ENCODE measurements at regions not wholly inside any gene's neighbourhood (a gene's known extent, or its start where the extent isn't known, plus 50 kb on each side); places are given as distances from the start of the nearest gene placed in this dataset.

DNA sequence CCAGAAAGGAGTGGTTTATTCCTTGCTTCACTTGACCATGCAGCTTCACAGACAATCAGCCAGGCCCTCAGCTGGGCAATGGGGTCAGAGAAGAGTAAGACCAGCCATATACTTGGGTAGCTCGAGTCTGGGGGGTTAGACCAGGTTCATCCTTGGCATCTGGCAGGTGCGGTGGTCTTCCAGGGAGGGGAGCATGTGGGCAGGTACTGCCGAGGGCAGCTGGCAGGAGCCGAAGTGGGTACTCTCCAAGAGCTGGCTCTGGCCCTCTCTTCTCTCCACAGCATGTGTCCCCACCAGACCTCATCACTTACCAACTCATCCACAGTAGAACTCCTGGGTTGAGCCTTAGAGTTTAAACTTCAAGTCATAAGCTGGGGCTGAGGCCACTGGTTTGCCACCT is 156.8 kb downstream of the FOXD2 start:
- Histone ChIP-seq H2AFZ (ENCODE audit: low read length) (no peak overlapping the region), H3K9me3 (ENCODE audit: insufficient read depth in 2 of 2, low read depth in 1 of 2, low read length in 1 of 2) (no peaks in the 10 kb centered on the region), H2AK5ac (ENCODE audit: low read depth, low read length) (no peak overlapping the region), H3K23me2 (ENCODE audit: low read depth, low read length) (peaks cover 11% of the 10 kb centered on the region; the same call in 1 of the 2 replicates), H4K91ac (replicated peaks; ENCODE audit: insufficient read length, low read length) (no peak overlapping the region), H3K56ac (replicated peaks; ENCODE audit: insufficient read length, low read depth, low read length) (no peak overlapping the region), H2BK120ac (replicated peaks; ENCODE audit: low read depth, low read length) (no peak overlapping the region), H3K23ac (ENCODE audit: insufficient read length) (no peak overlapping the region), H2BK5ac (ENCODE audit: low read depth, low read length) (no peak overlapping the region), H3K27ac (ENCODE audit: low read depth, low read length) (no peak overlapping the region), H3K27me3 (replicated peaks in 1 of 4; ENCODE audit: control insufficient read depth in 3 of 4, extremely low read depth in 1 of 4, insufficient read depth in 3 of 4, low read length in 3 of 4) (peaks cover 17 to 39% (median 30%) of the 10 kb centered on the region in 4 experiments), H3K18ac (ENCODE audit: extremely low read depth, low read length) (no peak overlapping the region), H3K36me3 (ENCODE audit: control insufficient read depth in 2 of 4, insufficient read depth in 4 of 4, low read length in 3 of 4) (no peaks in the 10 kb centered on the region; a peak in 1 of 8 replicates), H4K5ac (ENCODE audit: insufficient read length, low read depth, low read length) (no peak overlapping the region), H4K20me1 (replicated peaks in 1 of 2; ENCODE audit: control insufficient read depth in 1 of 2, insufficient read depth in 2 of 2, low read length in 2 of 2) (peaks cover 0 to 8% of the 10 kb centered on the region in 2 experiments), H3K79me1 (ENCODE audit: low read depth, low read length) (no peaks in the 10 kb centered on the region), H2BK12ac (ENCODE audit: low read depth, low read length) (no peak overlapping the region), H2BK20ac (ENCODE audit: low read length) (no peak overlapping the region), H3K4me3 (ENCODE audit: extremely low read depth in 1 of 4, insufficient read depth in 2 of 4, low read depth in 3 of 4, low read length in 4 of 4) (no peak overlapping the region), H4K8ac (ENCODE audit: extremely low read depth, insufficient read depth, low read length) (no peak overlapping the region), H3K4ac (replicated peaks; ENCODE audit: insufficient read length, low read depth, low read length) (no peak overlapping the region), H3K4me2 (ENCODE audit: insufficient read depth in 1 of 2, low read depth in 2 of 2, low read length in 2 of 2) (no peak overlapping the region), H3K14ac (ENCODE audit: insufficient read length) (no peak overlapping the region), H3K4me1 (replicated peaks in 1 of 4; ENCODE audit: control insufficient read depth in 3 of 4, insufficient read depth in 4 of 4, low read length in 3 of 4) (peaks cover 0 to 5% (median 3%) of the 10 kb centered on the region in 4 experiments; a peak in 3 of 7 replicates), H2BK15ac (ENCODE audit: low read length) (no peak overlapping the region), H3K79me2 (ENCODE audit: control insufficient read depth in 1 of 2, insufficient read depth in 2 of 2, low read length in 2 of 2) (no peaks in the 10 kb centered on the region), H3K9ac (replicated peaks in 1 of 4; ENCODE audit: extremely low read depth in 1 of 4, low read depth in 3 of 4, low read length in 3 of 4) (no peak overlapping the region)
- WGBS, 2 experiments (ENCODE audit: extremely low coverage in 1 of 2, insufficient coverage in 1 of 2, insufficient read length in 1 of 2, insufficient replicate concordance in 2 of 2, low coverage in 1 of 2, low lambda C conversion rate in 2 of 2, missing lambda C conversion rate in 1 of 2): 95% methylated on average over 4 of the region's 4 CpGs; no CpG with 5 or more reads in 1 of the 2 experiments
- DNase-seq (ENCODE audit: low read depth in 1 of 2, low spot score in 2 of 2) (no peak), FAIRE-seq (no peak)
- CTCF ChIA-PET (ENCODE audit: partially characterized antibody): interaction anchor here (0.9 to 2.4 kb wide), 7 partner anchors 8 to 66 kb away, joined by 3 to 9 read pairs (median 5); no protein-coding TSS in a partner anchor
- POLR2A ChIA-PET (ENCODE audit: partially characterized antibody): no interaction called here
- TF ChIP-seq EP300 (IDR thresholded peaks at IDR 0.05; ENCODE audit: borderline replicate concordance in 1 of 2, low read depth in 2 of 2, low read length in 2 of 2) (no peak), BACH1 (IDR thresholded peaks at IDR 0.05; ENCODE audit: low read length) (no peak), JUN (IDR thresholded peaks at IDR 0.05; ENCODE audit: low read depth, low read length) (no peak), SP1 (IDR thresholded peaks at IDR 0.05; ENCODE audit: low read depth, low read length) (no peak), GTF2F1 (IDR thresholded peaks at IDR 0.05; ENCODE audit: borderline replicate concordance, low read depth, low read length) (no peak)

Measured in H1 (cell line).